SU-DHL-6 (cell line): ENCODE measurements at regions not wholly inside any gene's neighbourhood (a gene's known extent, or its start where the extent isn't known, plus 50 kb on each side); places are given as distances from the start of the nearest gene placed in this dataset.

Experiments
- H2AFZ ChIP-seq: fragments of 200-600 bp; sonication (generic); 2 replicates; pipeline ENCODE4 v1.6.1; 2014; ENCODE audit warnings: low read depth, mild to moderate bottlenecking, moderate library complexity, mixed read lengths, antibody characterized with exemption, low read length; ENCODE audit not compliant: severe bottlenecking
- H3F3A ChIP-seq: fragments of 200-600 bp; shearing (Covaris generic); 2 replicates; pipeline ENCODE4 v1.6.0; 2016; ENCODE audit warnings: antibody characterized with exemption, mild to moderate bottlenecking; ENCODE audit not compliant: insufficient read depth
- H3K27ac ChIP-seq: fragments of 200-600 bp; sonication (generic); 2 replicates; pipeline ENCODE4 v1.5.1; 2016; ENCODE audit warnings: low read depth, mild to moderate bottlenecking, low read length, moderate library complexity, mixed read lengths
- H3K27me3 ChIP-seq: fragments of 200-600 bp; sonication (generic), shearing (Covaris generic); 2 replicates; pipeline ENCODE4 v1.6.0; 2014; ENCODE audit warnings: mild to moderate bottlenecking, low read length
- H3K36me3 ChIP-seq: fragments of 200-600 bp; sonication (generic); 2 replicates; pipeline ENCODE4 v1.6.1; 2014; ENCODE audit warnings: mild to moderate bottlenecking, low read length, mixed read lengths
- H3K4me2 ChIP-seq: fragments of 300-600, 200-600 bp; shearing (Covaris generic), sonication (generic); 2 replicates; pipeline ENCODE4 v1.6.0; 2014; ENCODE audit warnings: low read length, low read depth, mild to moderate bottlenecking; ENCODE audit not compliant: poor library complexity, severe bottlenecking
- H3K4me3 ChIP-seq: fragments of 200-600 bp; sonication (generic); 2 replicates; pipeline ENCODE4 v1.5.1; 2014; ENCODE audit warnings: antibody characterized with exemption, low read length, mild to moderate bottlenecking, mixed read lengths; ENCODE audit not compliant: insufficient read depth, poor library complexity, severe bottlenecking
- H3K79me2 ChIP-seq: fragments of 200-600 bp; sonication (generic); 2 replicates; pipeline ENCODE4 v1.6.1; 2014; ENCODE audit warnings: mild to moderate bottlenecking, low read length, moderate library complexity; ENCODE audit not compliant: insufficient read depth
- H3K9ac ChIP-seq: fragments of 200-600 bp; sonication (generic); 2 replicates; pipeline ENCODE4 v1.7.0; 2014; ENCODE audit warnings: mild to moderate bottlenecking, low read length
- H3K9me2 ChIP-seq: fragments of 200-600 bp; sonication (generic); replicated peaks from 2 replicates; pipeline ENCODE4 v1.6.1; 2014; ENCODE audit warnings: low read length; ENCODE audit not compliant: insufficient read depth
- H3K9me3 ChIP-seq: fragments of 200-600 bp; sonication (generic); 2 replicates; pipeline ENCODE4 v1.6.1; 2014; ENCODE audit warnings: low read length, mixed read lengths; ENCODE audit not compliant: insufficient read depth
- H4K20me1 ChIP-seq: fragments of 200-600 bp; sonication (generic); 2 replicates; pipeline ENCODE4 v1.6.1; 2014; ENCODE audit warnings: low read depth, mild to moderate bottlenecking, antibody characterized with exemption, low read length, moderate library complexity, mixed read lengths
- EZH2phosphoT487 ChIP-seq: fragments of 200-600 bp; sonication (generic), shearing (Covaris generic); conservative IDR thresholded peaks from 2 replicates; pipeline ENCODE4 v1.6.1; 2018; ENCODE audit warnings: mild to moderate bottlenecking, antibody characterized with exemption, low read length, moderate library complexity, mixed read lengths
- TF ChIP-seq, protein P1 (sequence below): fragments of 200-600 bp; sonication (generic); IDR thresholded peaks from one replicate; pipeline ENCODE4 v1.5.1; 2017; ENCODE audit warnings: antibody characterized with exemption, mild to moderate bottlenecking, low read length, moderate library complexity; ENCODE audit not compliant: insufficient read depth, poor library complexity, severe bottlenecking

DNA sequence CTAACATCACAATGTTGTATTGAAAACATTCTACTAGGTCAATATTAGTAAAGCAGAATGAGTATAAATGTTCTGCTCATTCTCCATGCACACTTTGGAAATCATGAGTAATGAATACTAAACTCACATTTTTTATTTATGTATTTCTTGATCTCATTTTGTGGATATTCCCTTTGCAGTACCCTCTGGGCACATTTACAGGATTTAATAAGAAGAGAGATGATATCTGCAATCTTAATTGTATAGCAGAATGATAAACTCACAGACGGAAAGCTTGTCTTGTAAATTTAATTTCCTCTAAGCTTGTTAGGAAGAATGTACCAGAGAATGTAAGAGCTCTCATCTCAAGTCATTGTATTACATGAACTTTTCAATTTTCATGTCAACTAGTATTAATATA lies 1279.7 kb downstream of the PCDH7 start:
- no peaks in the 10 kb centered on the region for H3F3A ChIP-seq
- H3K9me2 ChIP-seq = no peaks in the 10 kb centered on the region
- no peak overlapping the region for H3K4me3 ChIP-seq
- H2AFZ ChIP-seq = peak overlapping the region; percentile 14
- H3K4me2 ChIP-seq = no peak overlapping the region
- no peak overlapping the region for H3K27ac ChIP-seq
- no peaks in the 10 kb centered on the region for H4K20me1 ChIP-seq
- H3K79me2 ChIP-seq = no peaks in the 10 kb centered on the region
- H3K9ac ChIP-seq = no peak overlapping the region
- TF ChIP-seq, protein P1, sequence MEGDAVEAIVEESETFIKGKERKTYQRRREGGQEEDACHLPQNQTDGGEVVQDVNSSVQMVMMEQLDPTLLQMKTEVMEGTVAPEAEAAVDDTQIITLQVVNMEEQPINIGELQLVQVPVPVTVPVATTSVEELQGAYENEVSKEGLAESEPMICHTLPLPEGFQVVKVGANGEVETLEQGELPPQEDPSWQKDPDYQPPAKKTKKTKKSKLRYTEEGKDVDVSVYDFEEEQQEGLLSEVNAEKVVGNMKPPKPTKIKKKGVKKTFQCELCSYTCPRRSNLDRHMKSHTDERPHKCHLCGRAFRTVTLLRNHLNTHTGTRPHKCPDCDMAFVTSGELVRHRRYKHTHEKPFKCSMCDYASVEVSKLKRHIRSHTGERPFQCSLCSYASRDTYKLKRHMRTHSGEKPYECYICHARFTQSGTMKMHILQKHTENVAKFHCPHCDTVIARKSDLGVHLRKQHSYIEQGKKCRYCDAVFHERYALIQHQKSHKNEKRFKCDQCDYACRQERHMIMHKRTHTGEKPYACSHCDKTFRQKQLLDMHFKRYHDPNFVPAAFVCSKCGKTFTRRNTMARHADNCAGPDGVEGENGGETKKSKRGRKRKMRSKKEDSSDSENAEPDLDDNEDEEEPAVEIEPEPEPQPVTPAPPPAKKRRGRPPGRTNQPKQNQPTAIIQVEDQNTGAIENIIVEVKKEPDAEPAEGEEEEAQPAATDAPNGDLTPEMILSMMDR = no peak
- TF ChIP-seq EZH2phosphoT487 = no peak
- no peaks in the 10 kb centered on the region for H3K27me3 ChIP-seq
- H3K9me3 ChIP-seq = 0 out of 2 replicates have a peak, but pooled peaks cover 4% of the 10 kb centered on the region
- H3K36me3 ChIP-seq = no peaks in the 10 kb centered on the region

DNA sequence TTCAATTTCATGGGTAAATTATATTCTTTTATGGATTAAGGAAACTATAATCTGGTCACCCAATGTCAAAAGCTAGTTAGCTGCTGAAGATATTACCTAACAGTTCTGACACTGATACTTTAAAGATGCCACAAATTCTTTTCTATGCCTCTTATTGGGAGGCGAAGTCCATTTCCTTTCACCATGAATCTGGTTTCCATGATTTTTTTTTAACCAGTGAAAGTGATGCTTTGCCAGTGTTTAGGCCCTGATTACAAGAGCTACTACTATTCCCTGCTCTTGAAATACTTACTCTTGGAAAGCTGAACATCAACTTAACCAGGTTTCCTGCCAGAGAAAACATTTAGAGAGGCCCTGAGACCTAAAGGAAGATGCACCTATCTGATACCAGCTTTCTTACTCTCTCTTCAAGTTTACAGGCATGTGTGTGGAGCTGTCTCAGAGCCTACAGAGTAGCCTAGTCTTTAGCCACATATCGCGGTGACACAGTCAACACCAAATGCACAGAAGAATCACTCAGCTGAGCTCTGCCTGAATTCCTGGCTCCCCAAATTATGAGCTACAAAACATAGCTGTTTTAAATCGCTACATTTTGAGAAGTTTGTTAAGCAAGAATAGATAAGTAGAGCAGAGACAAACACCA lies 1280.8 kb downstream of the PCDH7 start:
- no peaks in the 10 kb centered on the region for H3K79me2 ChIP-seq
- no peaks in the 10 kb centered on the region for H3F3A ChIP-seq
- no peak overlapping the region for H3K4me3 ChIP-seq
- no peak for TF ChIP-seq EZH2phosphoT487
- TF ChIP-seq, protein P1 = no peak
- H3K9ac ChIP-seq = no peak overlapping the region
- H2AFZ ChIP-seq = peak overlapping the region; percentile 83
- no peak overlapping the region for H3K27ac ChIP-seq
- H3K9me3 ChIP-seq = 0 out of 2 replicates have a peak, but pooled peaks cover 4% of the 10 kb centered on the region
- no peak overlapping the region for H3K4me2 ChIP-seq
- no peaks in the 10 kb centered on the region for H3K36me3 ChIP-seq
- H3K27me3 ChIP-seq = no peaks in the 10 kb centered on the region
- no peaks in the 10 kb centered on the region for H3K9me2 ChIP-seq
- H4K20me1 ChIP-seq = no peaks in the 10 kb centered on the region

DNA sequence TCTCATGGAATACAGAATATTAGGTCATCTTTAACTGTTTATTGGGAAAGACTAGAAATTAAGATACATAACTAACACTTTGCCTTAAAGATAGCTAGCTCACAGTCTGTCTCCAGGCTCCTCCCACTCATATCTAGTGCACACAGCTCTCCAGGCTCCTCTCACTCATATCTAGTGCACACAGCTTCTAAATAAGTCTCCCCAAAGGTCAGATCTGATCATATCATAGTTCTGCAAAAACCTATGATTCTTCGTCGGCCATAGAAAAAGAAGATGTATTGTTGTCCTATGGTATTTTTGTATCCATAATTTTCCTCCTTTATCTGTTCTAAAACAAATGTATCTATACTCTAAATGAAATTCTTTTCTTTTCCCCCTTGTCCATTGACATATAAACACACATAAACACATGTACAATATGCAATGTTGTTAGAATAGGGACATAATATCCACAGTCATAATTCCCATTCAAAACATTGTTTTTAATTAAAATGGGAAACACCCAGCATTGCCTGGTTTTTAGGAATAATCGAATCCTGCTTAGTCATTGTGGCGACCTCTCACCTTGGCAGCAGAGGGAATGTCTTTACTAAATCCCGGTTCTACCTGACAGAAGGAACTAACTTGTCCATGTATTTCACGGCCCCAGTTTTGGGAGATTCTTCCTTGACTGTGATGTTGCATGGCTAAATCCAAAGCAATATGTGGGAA lies 1282.0 kb downstream of the PCDH7 start:
- no peaks in the 10 kb centered on the region for H4K20me1 ChIP-seq
- H3K4me3 ChIP-seq = no peak overlapping the region
- H3K36me3 ChIP-seq = no peaks in the 10 kb centered on the region
- H3K9ac ChIP-seq = no peak overlapping the region
- no peaks in the 10 kb centered on the region for H3F3A ChIP-seq
- H2AFZ ChIP-seq = peak overlapping the region; percentile 57
- H3K79me2 ChIP-seq = no peaks in the 10 kb centered on the region
- 0 out of 2 replicates have a peak, but pooled peaks cover 7% of the 10 kb centered on the region for H3K9me3 ChIP-seq
- H3K27me3 ChIP-seq = no peaks in the 10 kb centered on the region
- H3K27ac ChIP-seq = no peak overlapping the region
- TF ChIP-seq, protein P1 = no peak
- TF ChIP-seq EZH2phosphoT487 = no peak
- H3K9me2 ChIP-seq = no peaks in the 10 kb centered on the region
- no peak overlapping the region for H3K4me2 ChIP-seq
